ENCODE measurements at regions not wholly inside any gene's neighbourhood (a gene's known extent, or its start where the extent isn't known, plus 50 kb on each side); places are given as distances from the start of the nearest gene placed in this dataset.

DNA sequence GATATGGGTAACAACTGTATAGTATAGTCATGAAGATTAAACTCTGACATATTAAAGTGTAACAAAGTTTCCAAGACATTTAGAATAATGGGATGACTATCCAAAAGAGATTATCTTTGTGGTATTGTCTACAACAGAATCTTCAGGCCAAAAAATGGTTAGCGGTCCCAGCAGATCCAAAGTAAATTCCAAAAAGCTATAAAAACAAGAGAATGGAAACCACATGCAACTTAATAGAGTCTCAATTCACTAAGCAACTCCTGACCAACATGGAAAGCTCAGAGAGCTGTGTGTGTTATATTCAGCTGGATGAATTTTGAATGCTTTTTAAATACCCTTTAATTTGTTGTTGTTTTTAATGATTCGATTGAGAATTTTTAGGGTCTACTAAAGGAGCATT is 688.2 kb downstream of the CETN3 start:
- Histone ChIP-seq H3K4me1 (ENCODE audit: control insufficient read depth in 1 of 2, insufficient read depth in 2 of 2, low read length in 2 of 2) (no peaks in the 10 kb centered on the region), H3K27ac (ENCODE audit: low read depth, low read length) (no peak overlapping the region)

DNA sequence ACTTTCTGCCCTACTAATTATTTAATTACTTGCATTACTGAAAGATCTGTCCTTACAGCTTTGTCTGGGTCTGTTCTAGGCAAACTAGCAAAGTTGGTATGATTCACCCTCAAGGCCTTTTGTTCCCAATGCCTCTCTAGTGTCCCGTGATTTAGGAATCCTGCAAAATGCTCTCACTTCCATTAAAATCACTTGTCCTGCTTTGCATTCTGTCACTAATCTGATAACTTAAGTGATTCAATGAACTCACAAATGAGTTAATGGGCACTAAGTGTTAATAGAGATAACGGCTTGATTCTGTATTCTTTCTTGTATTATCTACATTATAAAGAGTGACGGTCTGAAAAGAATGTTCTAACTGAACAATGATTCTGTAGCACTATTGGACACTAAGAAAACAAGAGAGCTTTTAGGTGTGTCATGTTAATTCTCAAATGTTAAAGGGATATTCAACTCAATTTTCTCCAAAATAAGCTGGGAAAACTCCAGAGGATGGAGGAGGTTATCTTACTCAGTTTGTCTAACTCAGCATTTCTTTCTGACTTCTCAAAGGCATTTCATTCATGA is 697.3 kb downstream of the CETN3 start:
- H3K4me3 ChIP-seq (ENCODE audit: low read depth in 1 of 2, low read length in 2 of 2) = no peak overlapping the region
- H3K27me3 ChIP-seq (ENCODE audit: control insufficient read depth in 1 of 2, insufficient read depth in 2 of 2, low read length in 2 of 2) = no peaks in the 10 kb centered on the region
- H3K9me3 ChIP-seq (ENCODE audit: control insufficient read depth in 1 of 2, low read length in 2 of 2) = no peaks in the 10 kb centered on the region
- no peak overlapping the region for H3K9ac ChIP-seq (ENCODE audit: low read depth in 1 of 2, low read length in 2 of 2)
- no peaks in the 10 kb centered on the region for H3K4me1 ChIP-seq (ENCODE audit: control insufficient read depth in 1 of 2, insufficient read depth in 2 of 2, low read length in 2 of 2)
- no peak overlapping the region for H3K27ac ChIP-seq (ENCODE audit: low read depth, low read length)
- no peaks in the 10 kb centered on the region for H3K36me3 ChIP-seq (ENCODE audit: control insufficient read depth in 1 of 2, insufficient read depth in 2 of 2, low read length in 2 of 2)

More for the DNA sequence above, 688.2 kb downstream of the CETN3 start:
- H3K27me3 ChIP-seq (ENCODE audit: control insufficient read depth in 1 of 2, insufficient read depth in 2 of 2, low read length in 2 of 2) = no peaks in the 10 kb centered on the region
- H3K4me3 ChIP-seq (ENCODE audit: low read depth in 1 of 2, low read length in 2 of 2) = no peak overlapping the region
- no peaks in the 10 kb centered on the region for H3K36me3 ChIP-seq (ENCODE audit: control insufficient read depth in 1 of 2, insufficient read depth in 2 of 2, low read length in 2 of 2)
- H3K9ac ChIP-seq (ENCODE audit: low read depth in 1 of 2, low read length in 2 of 2) = no peak overlapping the region
- no peaks in the 10 kb centered on the region for H3K9me3 ChIP-seq (ENCODE audit: control insufficient read depth in 1 of 2, low read length in 2 of 2)

DNA sequence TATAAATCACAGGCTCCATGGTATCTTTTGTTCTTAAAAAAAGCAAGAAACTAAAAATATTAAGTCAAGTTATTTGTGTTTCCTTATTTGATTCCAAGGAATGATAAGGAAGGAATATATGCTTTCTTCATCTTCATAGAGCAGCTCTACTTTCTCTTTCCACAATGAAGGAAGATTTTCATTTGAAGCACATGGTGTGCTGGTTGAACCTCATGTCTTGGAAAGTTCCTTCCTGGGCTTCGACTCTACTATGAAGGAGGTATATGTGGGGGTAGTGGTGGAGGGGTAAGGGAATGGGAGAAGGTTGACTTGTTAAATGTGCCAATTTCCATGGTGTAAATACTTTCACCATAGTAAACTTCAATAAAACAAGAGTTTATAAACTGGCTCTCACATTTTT is 698.0 kb downstream of the CETN3 start:
- Histone ChIP-seq H3K9ac (ENCODE audit: low read depth in 1 of 2, low read length in 2 of 2) (no peak overlapping the region), H3K27ac (ENCODE audit: low read depth, low read length) (no peak overlapping the region), H3K4me3 (ENCODE audit: low read depth in 1 of 2, low read length in 2 of 2) (no peak overlapping the region), H3K9me3 (ENCODE audit: control insufficient read depth in 1 of 2, low read length in 2 of 2) (no peaks in the 10 kb centered on the region), H3K27me3 (ENCODE audit: control insufficient read depth in 1 of 2, insufficient read depth in 2 of 2, low read length in 2 of 2) (no peaks in the 10 kb centered on the region), H3K36me3 (ENCODE audit: control insufficient read depth in 1 of 2, insufficient read depth in 2 of 2, low read length in 2 of 2) (no peaks in the 10 kb centered on the region), H3K4me1 (ENCODE audit: control insufficient read depth in 1 of 2, insufficient read depth in 2 of 2, low read length in 2 of 2) (no peaks in the 10 kb centered on the region)

DNA sequence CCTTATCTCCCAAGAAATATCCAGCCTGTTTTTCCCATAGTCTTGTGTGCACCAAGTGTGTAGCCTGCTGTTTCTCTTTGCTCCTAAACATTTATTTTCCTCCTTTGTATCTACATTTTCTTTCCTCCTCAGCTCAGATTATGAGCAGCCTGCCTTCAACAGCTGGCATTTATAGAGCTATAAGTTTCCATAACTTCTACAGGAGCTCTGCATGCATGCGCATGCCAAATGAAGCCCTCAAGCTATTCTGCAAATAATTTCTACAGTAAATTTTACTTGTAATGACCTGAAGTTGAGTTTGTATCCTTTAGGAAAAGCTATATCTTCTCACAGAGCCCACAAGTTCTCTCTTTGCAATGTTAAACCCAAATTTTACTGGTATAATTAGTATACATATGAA is 699.5 kb downstream of the CETN3 start:
- H3K9me3 ChIP-seq (ENCODE audit: control insufficient read depth in 1 of 2, low read length in 2 of 2) = no peaks in the 10 kb centered on the region
- no peaks in the 10 kb centered on the region for H3K36me3 ChIP-seq (ENCODE audit: control insufficient read depth in 1 of 2, insufficient read depth in 2 of 2, low read length in 2 of 2)
- no peaks in the 10 kb centered on the region for H3K27me3 ChIP-seq (ENCODE audit: control insufficient read depth in 1 of 2, insufficient read depth in 2 of 2, low read length in 2 of 2)
- H3K4me1 ChIP-seq (ENCODE audit: control insufficient read depth in 1 of 2, insufficient read depth in 2 of 2, low read length in 2 of 2) = no peaks in the 10 kb centered on the region
- H3K4me3 ChIP-seq (ENCODE audit: low read depth in 1 of 2, low read length in 2 of 2) = no peak overlapping the region
- H3K27ac ChIP-seq (ENCODE audit: low read depth, low read length) = no peak overlapping the region
- no peak overlapping the region for H3K9ac ChIP-seq (ENCODE audit: low read depth in 1 of 2, low read length in 2 of 2)

DNA sequence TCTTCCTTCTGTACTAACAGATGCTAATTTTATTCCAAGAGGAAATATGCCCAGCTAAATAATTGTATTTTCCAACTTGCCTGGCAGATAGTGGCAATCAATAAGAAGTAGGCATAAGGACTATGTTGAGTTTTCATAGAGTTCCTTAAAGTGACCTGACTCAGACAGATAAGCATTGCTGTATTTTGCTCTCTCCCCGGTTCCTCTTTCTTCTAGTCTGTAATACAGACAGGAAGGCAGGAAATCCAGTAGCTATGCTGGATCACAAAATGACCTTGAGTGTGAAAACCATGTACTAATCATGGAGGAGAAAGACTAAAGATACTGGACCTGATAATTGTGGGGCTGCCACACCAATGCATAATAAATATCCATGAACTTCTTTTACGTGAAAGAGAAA is 701.7 kb downstream of the CETN3 start:
- no peaks in the 10 kb centered on the region for H3K9me3 ChIP-seq (ENCODE audit: control insufficient read depth in 1 of 2, low read length in 2 of 2)
- H3K36me3 ChIP-seq (ENCODE audit: control insufficient read depth in 1 of 2, insufficient read depth in 2 of 2, low read length in 2 of 2) = no peaks in the 10 kb centered on the region
- no peaks in the 10 kb centered on the region for H3K4me1 ChIP-seq (ENCODE audit: control insufficient read depth in 1 of 2, insufficient read depth in 2 of 2, low read length in 2 of 2)
- H3K4me3 ChIP-seq (ENCODE audit: low read depth in 1 of 2, low read length in 2 of 2) = no peak overlapping the region
- H3K27ac ChIP-seq (ENCODE audit: low read depth, low read length) = no peak overlapping the region
- no peak overlapping the region for H3K9ac ChIP-seq (ENCODE audit: low read depth in 1 of 2, low read length in 2 of 2)
- H3K27me3 ChIP-seq (ENCODE audit: control insufficient read depth in 1 of 2, insufficient read depth in 2 of 2, low read length in 2 of 2) = no peaks in the 10 kb centered on the region

DNA sequence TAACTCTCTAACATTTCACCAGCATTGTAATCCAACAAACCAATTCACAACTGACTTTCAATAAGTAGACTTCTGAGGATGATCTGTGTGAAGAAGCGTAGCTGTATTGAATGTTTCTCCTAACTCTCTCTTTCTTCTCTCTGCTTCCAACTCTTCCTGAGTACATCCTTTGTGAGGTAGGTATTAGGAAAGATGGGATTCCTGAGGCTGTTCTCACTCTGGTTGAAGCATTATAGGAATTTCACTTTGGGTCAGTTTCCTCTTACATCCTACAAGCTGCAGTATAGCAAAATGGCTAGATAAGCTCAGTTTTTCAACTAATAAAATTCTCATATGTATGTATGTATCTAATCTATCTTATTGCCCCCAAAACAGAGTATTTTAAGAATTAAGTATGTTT is 702.8 kb downstream of the CETN3 start:
- Histone ChIP-seq H3K27ac (ENCODE audit: low read depth, low read length) (no peak overlapping the region), H3K36me3 (ENCODE audit: control insufficient read depth in 1 of 2, insufficient read depth in 2 of 2, low read length in 2 of 2) (no peaks in the 10 kb centered on the region), H3K4me3 (ENCODE audit: low read depth in 1 of 2, low read length in 2 of 2) (no peak overlapping the region), H3K4me1 (ENCODE audit: control insufficient read depth in 1 of 2, insufficient read depth in 2 of 2, low read length in 2 of 2) (no peaks in the 10 kb centered on the region), H3K9me3 (ENCODE audit: control insufficient read depth in 1 of 2, low read length in 2 of 2) (no peaks in the 10 kb centered on the region), H3K9ac (ENCODE audit: low read depth in 1 of 2, low read length in 2 of 2) (no peak overlapping the region), H3K27me3 (ENCODE audit: control insufficient read depth in 1 of 2, insufficient read depth in 2 of 2, low read length in 2 of 2) (no peaks in the 10 kb centered on the region)

DNA sequence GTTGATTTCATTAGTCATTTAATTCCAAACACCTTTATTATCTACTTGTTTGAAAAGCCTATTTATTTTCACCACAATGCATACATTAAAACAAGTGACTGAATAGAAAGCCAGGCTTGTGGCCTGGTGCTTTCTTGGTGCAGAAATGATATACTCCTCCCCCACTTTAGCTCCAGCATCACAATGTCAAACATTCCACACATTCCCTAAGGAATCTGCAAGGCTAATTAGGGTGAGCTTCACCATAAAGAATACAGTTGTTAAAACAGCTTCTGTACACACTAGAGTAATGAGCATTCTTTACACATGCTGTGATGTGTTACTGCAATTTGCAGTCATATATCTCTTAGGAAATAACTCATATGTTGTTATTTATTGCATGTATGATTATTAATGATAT is 705.7 kb downstream of the CETN3 start:
- no peaks in the 10 kb centered on the region for H3K9me3 ChIP-seq (ENCODE audit: control insufficient read depth in 1 of 2, low read length in 2 of 2)
- no peaks in the 10 kb centered on the region for H3K27me3 ChIP-seq (ENCODE audit: control insufficient read depth in 1 of 2, insufficient read depth in 2 of 2, low read length in 2 of 2)
- H3K9ac ChIP-seq (ENCODE audit: low read depth in 1 of 2, low read length in 2 of 2) = no peak overlapping the region

DNA sequence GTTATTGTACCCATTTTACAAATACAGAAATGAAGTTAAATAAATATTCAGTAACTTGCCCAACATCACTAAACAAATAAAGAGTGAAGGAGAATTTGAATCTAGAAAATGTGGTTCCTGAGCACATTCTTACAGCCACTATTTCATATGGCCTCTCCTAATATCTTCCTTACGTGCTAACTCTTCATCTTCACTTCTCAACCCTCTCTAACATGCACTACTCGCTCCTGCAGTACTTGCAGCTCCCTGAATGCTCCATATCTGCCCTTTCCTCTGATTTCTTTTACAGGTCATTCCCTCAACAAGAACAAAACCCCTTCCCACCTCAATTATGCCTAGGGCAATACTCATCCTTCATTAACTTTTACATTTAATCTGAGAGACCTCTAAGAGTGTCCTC is 711.5 kb downstream of the CETN3 start:
- Histone ChIP-seq H3K27ac (ENCODE audit: low read depth, low read length) (no peak overlapping the region), H3K36me3 (ENCODE audit: control insufficient read depth in 1 of 2, insufficient read depth in 2 of 2, low read length in 2 of 2) (no peaks in the 10 kb centered on the region), H3K4me1 (ENCODE audit: control insufficient read depth in 1 of 2, insufficient read depth in 2 of 2, low read length in 2 of 2) (no peaks in the 10 kb centered on the region), H3K4me3 (ENCODE audit: low read depth in 1 of 2, low read length in 2 of 2) (no peak overlapping the region), H3K9ac (ENCODE audit: low read depth in 1 of 2, low read length in 2 of 2) (no peak overlapping the region), H3K27me3 (ENCODE audit: control insufficient read depth in 1 of 2, insufficient read depth in 2 of 2, low read length in 2 of 2) (no peaks in the 10 kb centered on the region), H3K9me3 (ENCODE audit: control insufficient read depth in 1 of 2, low read length in 2 of 2) (no peaks in the 10 kb centered on the region)

More for the DNA sequence above, 705.7 kb downstream of the CETN3 start:
- Histone ChIP-seq H3K4me1 (ENCODE audit: control insufficient read depth in 1 of 2, insufficient read depth in 2 of 2, low read length in 2 of 2) (no peaks in the 10 kb centered on the region), H3K27ac (ENCODE audit: low read depth, low read length) (no peak overlapping the region), H3K4me3 (ENCODE audit: low read depth in 1 of 2, low read length in 2 of 2) (no peak overlapping the region), H3K36me3 (ENCODE audit: control insufficient read depth in 1 of 2, insufficient read depth in 2 of 2, low read length in 2 of 2) (no peaks in the 10 kb centered on the region)

DNA sequence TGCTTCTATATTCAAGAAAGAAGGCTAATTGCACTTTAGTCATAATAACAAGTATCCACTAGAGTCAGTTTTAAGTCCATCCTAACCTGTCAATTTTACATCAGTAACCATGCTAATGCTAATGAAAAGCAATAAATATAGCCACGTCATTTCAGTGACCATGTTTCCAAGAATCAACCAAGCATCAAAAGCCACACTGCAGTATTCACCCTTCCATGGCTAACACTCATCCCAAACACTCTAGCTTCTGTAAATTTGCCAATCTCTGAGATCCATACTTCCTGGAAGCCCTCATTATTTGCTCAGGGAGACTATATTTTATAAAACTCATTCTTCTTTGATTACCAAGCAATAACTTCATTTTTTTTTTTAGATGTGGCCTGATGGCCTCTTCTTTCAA is 712.0 kb downstream of the CETN3 start:
- Histone ChIP-seq H3K27me3 (ENCODE audit: control insufficient read depth in 1 of 2, insufficient read depth in 2 of 2, low read length in 2 of 2) (no peaks in the 10 kb centered on the region), H3K27ac (ENCODE audit: low read depth, low read length) (no peak overlapping the region)

DNA sequence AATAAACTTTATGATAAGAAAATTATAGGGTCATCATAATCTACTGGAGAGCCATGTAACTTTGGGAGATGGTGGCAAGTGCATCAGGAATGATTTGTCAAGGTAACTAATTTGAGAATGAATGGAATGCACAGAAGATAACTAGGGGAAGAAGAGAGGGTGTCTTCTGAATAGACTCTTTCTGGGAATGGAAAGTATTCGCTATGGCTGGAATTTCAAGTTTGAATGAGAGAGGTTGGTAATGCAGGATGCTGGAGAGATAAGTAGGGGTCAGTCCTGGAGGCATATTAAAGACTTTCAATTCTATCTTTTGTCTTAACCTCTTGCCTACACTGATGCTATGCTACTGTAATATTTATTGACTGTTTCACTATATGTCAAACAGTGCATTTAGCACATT is 714.2 kb downstream of the CETN3 start:
- no peak overlapping the region for H3K4me3 ChIP-seq (ENCODE audit: low read depth in 1 of 2, low read length in 2 of 2)
- H3K4me1 ChIP-seq (ENCODE audit: control insufficient read depth in 1 of 2, insufficient read depth in 2 of 2, low read length in 2 of 2) = no peaks in the 10 kb centered on the region
- no peaks in the 10 kb centered on the region for H3K27me3 ChIP-seq (ENCODE audit: control insufficient read depth in 1 of 2, insufficient read depth in 2 of 2, low read length in 2 of 2)
- H3K9ac ChIP-seq (ENCODE audit: low read depth in 1 of 2, low read length in 2 of 2) = no peak overlapping the region
- no peaks in the 10 kb centered on the region for H3K9me3 ChIP-seq (ENCODE audit: control insufficient read depth in 1 of 2, low read length in 2 of 2)
- H3K36me3 ChIP-seq (ENCODE audit: control insufficient read depth in 1 of 2, insufficient read depth in 2 of 2, low read length in 2 of 2) = no peaks in the 10 kb centered on the region
- no peak overlapping the region for H3K27ac ChIP-seq (ENCODE audit: low read depth, low read length)

More for the DNA sequence above, 712.0 kb downstream of the CETN3 start:
- Histone ChIP-seq H3K4me1 (ENCODE audit: control insufficient read depth in 1 of 2, insufficient read depth in 2 of 2, low read length in 2 of 2) (no peaks in the 10 kb centered on the region), H3K36me3 (ENCODE audit: control insufficient read depth in 1 of 2, insufficient read depth in 2 of 2, low read length in 2 of 2) (no peaks in the 10 kb centered on the region), H3K9ac (ENCODE audit: low read depth in 1 of 2, low read length in 2 of 2) (no peak overlapping the region), H3K4me3 (ENCODE audit: low read depth in 1 of 2, low read length in 2 of 2) (no peak overlapping the region), H3K9me3 (ENCODE audit: control insufficient read depth in 1 of 2, low read length in 2 of 2) (no peaks in the 10 kb centered on the region)

DNA sequence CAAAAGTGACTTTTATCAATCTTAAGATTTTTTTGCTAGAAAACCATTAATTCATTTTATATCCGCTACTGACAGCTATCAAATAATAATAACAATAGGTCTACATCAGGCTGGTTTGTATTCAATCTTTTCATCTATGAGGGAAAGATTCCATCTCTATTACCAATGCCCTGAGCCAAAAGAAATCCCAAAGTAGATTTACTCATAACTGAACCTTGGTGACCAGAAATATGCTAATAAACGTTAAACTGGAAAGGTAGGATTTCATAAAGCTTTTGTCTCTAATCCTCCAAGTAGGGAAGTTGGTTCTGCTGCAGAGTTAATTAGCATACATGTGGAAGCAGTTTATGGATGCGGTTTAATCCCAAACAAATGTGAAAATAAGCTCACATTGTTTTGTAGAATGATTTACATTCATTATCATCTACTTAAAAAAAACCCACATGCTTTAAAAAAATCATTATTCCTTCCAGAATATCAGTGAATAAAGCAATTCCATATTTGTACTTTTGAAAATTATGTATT is 715.5 kb downstream of the CETN3 start:
- H3K27me3 ChIP-seq (ENCODE audit: control insufficient read depth in 1 of 2, insufficient read depth in 2 of 2, low read length in 2 of 2) = no peaks in the 10 kb centered on the region
- H3K27ac ChIP-seq (ENCODE audit: low read depth, low read length) = no peak overlapping the region
- no peaks in the 10 kb centered on the region for H3K9me3 ChIP-seq (ENCODE audit: control insufficient read depth in 1 of 2, low read length in 2 of 2)
- no peaks in the 10 kb centered on the region for H3K4me1 ChIP-seq (ENCODE audit: control insufficient read depth in 1 of 2, insufficient read depth in 2 of 2, low read length in 2 of 2)
- no peaks in the 10 kb centered on the region for H3K36me3 ChIP-seq (ENCODE audit: control insufficient read depth in 1 of 2, insufficient read depth in 2 of 2, low read length in 2 of 2)
- no peak overlapping the region for H3K4me3 ChIP-seq (ENCODE audit: low read depth in 1 of 2, low read length in 2 of 2)
- H3K9ac ChIP-seq (ENCODE audit: low read depth in 1 of 2, low read length in 2 of 2) = no peak overlapping the region
